ENCODE measurements at regions not wholly inside any gene's neighbourhood (a gene's known extent, or its start where the extent isn't known, plus 50 kb on each side); places are given as distances from the start of the nearest gene placed in this dataset.

GRCh38 chr2:53569957-53570727, 197.5 kb upstream of the CHAC2 start:
- no peak for TF ChIP-seq CTCF (IDR thresholded peaks at IDR 0.05)
- DNase-seq, result no peak
- H3K36me3 ChIP-seq, result no peaks in the 10 kb centered on the region
- no peak overlapping the region for H3K27ac ChIP-seq
- H3K27me3 ChIP-seq, result no peaks in the 10 kb centered on the region
- ATAC-seq, result no peak
- intact Hi-C loops (cut with DNase I), result no loop called here
- H3K4me1 ChIP-seq, result no peaks in the 10 kb centered on the region
- no peaks in the 10 kb centered on the region for H3K9me3 ChIP-seq
- no peak overlapping the region for H3K4me3 ChIP-seq

GRCh38 chr2:53568469-53568868, 199.1 kb upstream of the CHAC2 start:
- no peak for DNase-seq
- Histone ChIP-seq H3K9me3 (no peaks in the 10 kb centered on the region), H3K27ac (no peak overlapping the region), H3K27me3 (no peaks in the 10 kb centered on the region), H3K4me1 (no peaks in the 10 kb centered on the region), H3K36me3 (no peaks in the 10 kb centered on the region), H3K4me3 (no peak overlapping the region)
- peak; percentile 52 for ATAC-seq
- no peak for TF ChIP-seq CTCF (IDR thresholded peaks at IDR 0.05)
- intact Hi-C loops (cut with DNase I), result no loop called here

- Histone ChIP-seq H3K27me3 (no peaks in the 10 kb centered on the region), H3K36me3 (no peaks in the 10 kb centered on the region), H3K4me1 (no peaks in the 10 kb centered on the region), H3K4me3 (no peak overlapping the region), H3K9me3 (no peaks in the 10 kb centered on the region), H3K27ac (no peak overlapping the region)
- DNase-seq (no peak), ATAC-seq (no peak)
- no peak for TF ChIP-seq CTCF (IDR thresholded peaks at IDR 0.05)
- intact Hi-C loops (cut with DNase I), result no loop called here
Observed at GRCh38 chr2:53567073-53567472, 200.5 kb upstream of the CHAC2 start.

GRCh38 chr2:53562407-53562806, 205.2 kb upstream of the CHAC2 start:
- H3K36me3 ChIP-seq, result no peaks in the 10 kb centered on the region
- no peak for TF ChIP-seq CTCF (IDR thresholded peaks at IDR 0.05)

GRCh38 chr2:53561155-53561554, 206.4 kb upstream of the CHAC2 start:
- TF ChIP-seq CTCF (IDR thresholded peaks at IDR 0.05), result no peak
- Histone ChIP-seq H3K27me3 (no peaks in the 10 kb centered on the region), H3K27ac (no peak overlapping the region), H3K4me1 (no peaks in the 10 kb centered on the region), H3K4me3 (no peak overlapping the region), H3K9me3 (peaks cover 0 to 8% of the 10 kb centered on the region in 2 donors), H3K36me3 (no peaks in the 10 kb centered on the region)
- DNase-seq (no peak), ATAC-seq (no peak)
- intact Hi-C loops (cut with DNase I), result no loop called here

More at GRCh38 chr2:53562407-53562806, 205.2 kb upstream of the CHAC2 start:
- no peak for DNase-seq
- Histone ChIP-seq H3K4me3 (no peak overlapping the region), H3K9me3 (peaks cover 0 to 3% of the 10 kb centered on the region in 2 donors), H3K4me1 (no peaks in the 10 kb centered on the region), H3K27ac (no peak overlapping the region), H3K27me3 (no peaks in the 10 kb centered on the region)
- intact Hi-C loops (cut with DNase I), result no loop called here
- ATAC-seq, result no peak
